ENCODE measurements at regions not wholly inside any gene's neighbourhood (a gene's known extent, or its start where the extent isn't known, plus 50 kb on each side); places are given as distances from the start of the nearest gene placed in this dataset.

DNA sequence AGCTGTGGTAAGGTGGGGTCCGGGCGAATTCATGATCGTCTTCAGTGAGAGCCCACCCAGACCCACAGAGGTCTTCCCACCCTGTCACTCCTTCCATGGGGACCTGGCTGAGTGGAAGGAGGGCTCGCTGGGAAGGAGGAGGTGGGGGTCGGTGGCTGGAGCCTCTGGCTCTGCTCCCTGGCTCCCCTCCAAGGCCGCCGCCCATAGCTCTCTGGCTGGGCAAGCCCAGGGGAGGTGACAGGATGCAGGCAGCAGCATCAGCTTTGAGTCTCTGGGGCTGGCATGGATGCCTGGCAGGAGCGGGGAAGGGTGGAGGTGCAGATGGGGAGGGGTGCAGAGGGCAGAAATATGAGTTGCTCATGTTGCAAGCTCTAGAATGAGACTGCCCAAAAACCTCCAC, 147.0 kb downstream of the ENGASE start:
- no peak for TF ChIP-seq GATA3 (IDR thresholded peaks at IDR 0.05; ENCODE audit: low read depth, low read length)
- TF ChIP-seq GATA2 (IDR thresholded peaks at IDR 0.05; ENCODE audit: low read depth, low read length): no peak

DNA sequence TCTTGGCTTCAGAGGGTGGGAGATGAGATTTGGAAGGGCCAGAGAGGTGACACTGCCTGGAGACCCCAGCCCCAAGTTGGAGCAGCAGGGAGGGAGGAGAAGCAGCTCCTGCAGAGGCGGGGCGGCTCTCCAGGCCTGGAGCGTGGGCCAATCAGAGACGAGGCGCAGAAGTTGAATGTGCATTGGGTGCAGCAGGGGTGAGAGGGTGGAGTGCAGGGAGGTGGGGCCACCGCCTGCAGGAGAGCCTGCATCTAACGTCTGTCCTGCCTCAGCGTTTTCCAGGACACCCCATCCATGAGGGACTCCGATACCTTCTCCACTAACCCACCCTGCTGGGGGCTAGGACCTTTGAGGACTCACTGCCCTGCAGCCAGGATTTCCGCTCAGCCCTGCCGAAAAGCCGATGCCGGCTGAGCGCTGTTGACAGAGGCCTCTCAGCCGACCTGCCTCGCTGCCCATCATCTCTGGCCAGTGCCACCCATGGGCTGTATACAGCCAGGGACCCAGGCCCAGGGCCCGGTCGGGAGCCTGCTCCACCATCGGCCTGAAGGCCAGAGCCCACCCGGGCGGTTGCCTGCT, 146.2 kb downstream of the ENGASE start:
- TF ChIP-seq GATA3 (IDR thresholded peaks at IDR 0.05; ENCODE audit: low read depth, low read length): no peak
- no peak for TF ChIP-seq GATA2 (IDR thresholded peaks at IDR 0.05; ENCODE audit: low read depth, low read length)

DNA sequence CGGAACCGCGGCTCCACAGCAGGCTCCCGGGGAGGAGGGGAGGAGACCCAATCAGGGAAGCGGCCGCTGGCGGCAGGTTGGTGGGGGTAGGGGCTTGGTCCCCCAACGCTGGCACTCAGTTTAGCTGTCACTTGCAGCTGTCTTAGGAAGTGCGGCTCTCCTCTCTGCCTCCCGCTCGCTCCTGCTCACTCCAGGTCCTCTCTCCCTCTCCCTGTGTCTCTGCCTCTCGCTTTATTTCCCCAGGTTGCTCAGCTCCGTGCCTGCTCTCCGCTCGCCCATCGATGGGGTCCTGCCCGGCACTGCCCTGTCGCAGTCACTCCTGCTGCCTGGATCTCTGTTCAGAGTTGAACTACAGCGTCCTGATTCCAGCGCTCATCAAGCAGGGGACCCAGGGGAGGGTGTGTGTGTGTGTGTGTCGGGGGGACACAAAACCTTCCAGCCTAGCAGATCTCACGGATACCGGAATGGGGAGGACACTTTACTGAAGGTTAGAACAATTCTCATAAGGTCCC, 145.6 kb downstream of the ENGASE start:
- TF ChIP-seq GATA3 (IDR thresholded peaks at IDR 0.05; ENCODE audit: low read depth, low read length) (no peak), GATA2 (IDR thresholded peaks at IDR 0.05; ENCODE audit: low read depth, low read length) (no peak)

DNA sequence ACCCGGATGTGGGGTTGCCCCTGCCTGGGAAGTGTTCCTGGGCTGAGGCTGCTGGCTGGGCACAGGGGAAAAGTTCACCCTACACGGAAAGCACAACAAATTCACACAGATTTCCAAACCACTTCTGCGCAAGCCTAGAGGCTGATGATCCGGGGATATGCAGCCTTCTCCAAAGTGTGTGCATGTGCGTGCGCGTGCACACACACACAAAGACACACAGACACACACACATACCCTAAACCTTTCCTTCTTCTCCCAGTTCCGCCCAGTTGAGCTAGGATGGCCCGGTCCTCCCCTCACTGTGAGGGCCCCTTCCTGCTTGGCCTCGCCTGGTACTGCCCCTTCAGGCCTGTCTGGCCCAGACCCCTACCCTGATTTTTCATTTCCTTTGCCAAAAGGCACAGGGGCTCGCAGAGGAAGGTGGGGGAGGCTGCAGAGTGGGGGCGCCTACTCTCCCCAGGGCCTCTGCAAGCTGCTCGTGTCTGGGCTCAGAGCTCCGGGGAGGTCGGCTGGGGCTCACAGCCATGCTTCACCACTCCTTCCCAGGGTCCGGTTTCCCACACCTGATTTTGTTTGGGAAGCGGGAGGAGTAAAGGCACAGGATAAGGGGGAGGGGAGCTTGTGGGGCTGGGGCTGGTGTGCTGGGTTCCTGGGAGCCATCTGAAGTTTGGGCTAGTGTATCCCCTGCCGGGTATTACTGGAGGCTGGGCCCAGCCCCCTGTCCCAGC, 144.7 kb downstream of the ENGASE start:
- TF ChIP-seq GATA2 (IDR thresholded peaks at IDR 0.05; ENCODE audit: low read depth, low read length): no peak
- no peak for TF ChIP-seq GATA3 (IDR thresholded peaks at IDR 0.05; ENCODE audit: low read depth, low read length)

GRCh38 chr17:79218825-79219200, 144.2 kb downstream of the ENGASE start:
- TF ChIP-seq GATA3 (IDR thresholded peaks at IDR 0.05; ENCODE audit: low read depth, low read length): no peak
- TF ChIP-seq GATA2 (IDR thresholded peaks at IDR 0.05; ENCODE audit: low read depth, low read length): no peak

DNA sequence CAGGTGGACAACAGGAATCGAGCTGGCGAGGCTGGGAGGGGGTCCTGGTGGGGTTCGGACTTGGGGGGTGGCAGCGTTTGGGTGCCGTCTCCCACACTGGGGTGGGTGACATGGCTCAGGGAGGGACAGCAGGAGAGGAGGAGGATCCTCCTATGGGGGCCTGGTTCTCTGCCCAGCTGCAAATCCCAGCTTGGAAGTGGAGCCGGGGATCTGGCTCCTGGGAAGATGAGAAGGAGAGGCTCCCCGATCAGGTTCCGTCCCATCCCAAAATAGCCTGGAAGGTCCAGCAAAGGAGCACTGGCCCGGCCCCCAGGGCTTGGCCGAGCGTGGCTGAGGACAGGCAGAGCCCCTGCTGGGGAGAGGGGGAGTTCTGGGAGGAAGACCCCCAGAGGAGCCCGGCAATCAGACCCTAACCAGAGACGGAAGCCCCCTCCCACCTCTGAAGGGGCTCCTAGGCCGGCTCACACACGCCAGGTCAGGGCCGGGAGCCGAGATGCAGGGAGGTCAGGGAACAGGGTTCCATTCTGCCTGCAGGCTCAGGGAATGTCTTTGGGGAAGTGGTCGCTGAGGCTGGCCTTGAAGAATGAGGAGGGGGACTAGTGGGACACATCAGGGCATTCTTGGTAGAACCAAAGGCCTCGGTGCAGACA, 143.7 kb downstream of the ENGASE start:
- no peak for TF ChIP-seq GATA2 (IDR thresholded peaks at IDR 0.05; ENCODE audit: low read depth, low read length)
- no peak for TF ChIP-seq GATA3 (IDR thresholded peaks at IDR 0.05; ENCODE audit: low read depth, low read length)

- no peak for TF ChIP-seq GATA2 (IDR thresholded peaks at IDR 0.05; ENCODE audit: low read depth, low read length)
- no peak for TF ChIP-seq GATA3 (IDR thresholded peaks at IDR 0.05; ENCODE audit: low read depth, low read length)
Observed at GRCh38 chr17:79217473-79218135, 143.0 kb downstream of the ENGASE start.

DNA sequence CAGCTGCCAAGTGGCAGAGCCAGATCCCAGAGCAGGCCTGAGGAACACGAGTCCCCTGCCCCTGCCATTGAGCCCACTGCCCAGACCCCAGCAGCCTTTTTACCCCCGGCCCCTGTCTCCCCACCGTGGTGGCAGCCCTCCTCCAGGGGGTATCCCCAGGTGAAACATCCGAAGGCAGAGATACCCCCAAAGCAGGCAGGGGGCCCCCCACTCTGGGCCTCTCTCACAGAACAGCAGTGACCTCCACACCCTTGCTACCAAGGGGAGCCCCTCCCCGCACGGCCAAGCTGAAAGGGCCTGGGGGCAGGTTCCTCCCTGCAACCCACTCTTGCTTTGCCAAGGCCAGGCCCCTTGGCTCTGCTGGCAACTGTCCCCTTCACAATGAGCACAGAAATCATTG, 142.2 kb downstream of the ENGASE start:
- TF ChIP-seq GATA3 (IDR thresholded peaks at IDR 0.05; ENCODE audit: low read depth, low read length) (no peak), GATA2 (IDR thresholded peaks at IDR 0.05; ENCODE audit: low read depth, low read length) (no peak)

- no peak for TF ChIP-seq GATA3 (IDR thresholded peaks at IDR 0.05; ENCODE audit: low read depth, low read length)
- no peak for TF ChIP-seq GATA2 (IDR thresholded peaks at IDR 0.05; ENCODE audit: low read depth, low read length)
Observed at GRCh38 chr17:79216391-79216790, 141.8 kb downstream of the ENGASE start.

GRCh38 chr17:79215631-79216030, 141.0 kb downstream of the ENGASE start:
- TF ChIP-seq GATA3 (IDR thresholded peaks at IDR 0.05; ENCODE audit: low read depth, low read length) (no peak), GATA2 (IDR thresholded peaks at IDR 0.05; ENCODE audit: low read depth, low read length) (no peak)

DNA sequence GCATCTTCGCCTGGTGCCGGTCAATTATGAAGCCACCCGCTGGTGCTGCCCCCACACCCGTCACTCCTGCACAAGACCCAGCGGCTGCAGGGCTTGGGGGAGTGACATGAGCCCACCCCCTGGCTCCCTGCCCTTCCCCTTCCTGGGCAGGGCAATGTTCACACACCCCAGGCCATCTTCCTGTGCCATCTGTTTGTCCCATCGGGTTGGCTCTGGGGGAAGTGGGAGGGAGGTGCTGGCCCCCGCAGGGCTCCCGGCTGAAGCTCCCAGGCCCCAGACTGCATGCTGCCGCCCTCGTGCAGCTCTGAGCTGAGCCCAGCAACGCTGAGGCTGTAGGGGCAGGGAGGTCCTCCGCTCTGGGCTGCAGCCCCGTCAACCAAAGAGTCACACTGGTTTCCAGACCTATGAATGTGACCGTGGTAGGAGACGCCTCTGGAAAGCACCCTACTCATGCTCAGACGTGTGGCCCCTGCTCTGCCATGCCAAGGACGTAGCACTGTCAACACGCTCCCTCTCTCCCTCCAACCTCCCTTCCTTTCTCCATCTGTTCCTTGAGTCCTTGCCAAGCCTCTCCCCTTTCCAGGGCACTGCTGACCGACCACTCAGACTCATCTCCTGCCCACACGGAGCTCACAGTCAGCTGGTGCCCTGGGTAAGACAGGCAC, 140.4 kb downstream of the ENGASE start:
- TF ChIP-seq GATA3 (IDR thresholded peaks at IDR 0.05; ENCODE audit: low read depth, low read length) (no peak), GATA2 (IDR thresholded peaks at IDR 0.05; ENCODE audit: low read depth, low read length) (0 out of 2 replicates have a peak, but pooled peaks have one; percentile 14)

DNA sequence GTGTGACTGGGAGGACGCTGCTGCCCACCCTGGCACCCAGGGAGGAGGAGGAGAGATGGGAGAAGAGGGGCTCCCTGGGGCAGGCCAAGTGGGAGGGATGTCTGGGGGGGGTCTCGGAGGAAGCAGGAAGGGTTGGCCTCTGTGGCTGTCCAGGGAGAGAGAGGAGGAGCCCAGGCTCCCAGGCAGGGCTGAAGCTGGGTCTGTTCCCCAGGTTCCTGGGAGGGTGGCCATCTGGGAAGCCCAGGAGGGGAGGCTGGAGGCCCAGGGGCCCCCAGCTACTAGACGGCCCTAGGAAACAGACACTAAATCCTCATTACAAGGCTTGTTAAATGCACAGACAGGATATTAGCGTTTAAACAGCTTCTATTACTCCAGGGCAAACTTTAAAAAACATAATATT, 139.8 kb downstream of the ENGASE start:
- TF ChIP-seq GATA3 (IDR thresholded peaks at IDR 0.05; ENCODE audit: low read depth, low read length): no peak
- TF ChIP-seq GATA2 (IDR thresholded peaks at IDR 0.05; ENCODE audit: low read depth, low read length): no peak

DNA sequence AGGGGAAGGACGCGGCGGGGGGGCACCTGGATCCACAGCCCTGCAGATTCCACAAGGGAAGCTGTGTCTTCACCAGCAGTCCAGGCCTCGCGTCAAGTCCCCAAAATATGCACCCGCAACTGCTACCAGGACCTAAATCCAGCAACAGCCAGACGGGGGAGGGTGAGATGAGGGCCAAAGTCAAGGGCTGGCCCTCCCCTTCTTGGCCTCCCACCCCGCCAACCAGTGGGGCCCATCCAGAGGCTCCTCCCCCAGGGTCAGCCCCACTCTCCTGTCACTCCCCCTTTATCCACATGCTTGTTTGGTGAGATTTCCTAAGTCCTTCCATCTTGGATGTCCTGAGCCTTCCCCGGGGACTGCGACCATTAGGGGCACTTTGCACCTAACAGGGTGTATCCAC, 138.7 kb downstream of the ENGASE start:
- TF ChIP-seq GATA2 (IDR thresholded peaks at IDR 0.05; ENCODE audit: low read depth, low read length) (no peak), GATA3 (IDR thresholded peaks at IDR 0.05; ENCODE audit: low read depth, low read length) (no peak)

Measured in SH-SY5Y (cell line).